Activated CD4-positive, alpha-beta T cell treated with anti-CD3 and anti-CD28 coated beads, Interleukin-2, amount 50 U/mL, for 48 hours (primary cell): ENCODE measurements at regions not wholly inside any gene's neighbourhood (a gene's known extent, or its start where the extent isn't known, plus 50 kb on each side); places are given as distances from the start of the nearest gene placed in this dataset.

Experiments used
- DNase-seq, 2 experiments: peaks; one replicate each; pipeline ENCODE4 v3.0.0-alpha.2; 2020

GRCh38 chr5:114179134-114179533, 182.7 kb upstream of the KCNN2 start:
- no peak for DNase-seq

- DNase-seq: no peak
These were observed 177.9 kb upstream of the KCNN2 start for GRCh38 chr5:114184006-114184405.

GRCh38 chr5:114185274-114185673, 176.6 kb upstream of the KCNN2 start:
- DNase-seq: no peak

- DNase-seq: no peak
These were observed 170.4 kb upstream of the KCNN2 start for GRCh38 chr5:114191441-114191840.

- DNase-seq: no peak
These were observed 169.8 kb upstream of the KCNN2 start for GRCh38 chr5:114192108-114192507.

GRCh38 chr5:114201332-114201731, 160.5 kb upstream of the KCNN2 start:
- DNase-seq: no peak

- no peak for DNase-seq
These were observed 156.9 kb upstream of the KCNN2 start for GRCh38 chr5:114204923-114205322.

- DNase-seq: no peak
These were observed 155.2 kb upstream of the KCNN2 start for GRCh38 chr5:114206640-114207039.

- DNase-seq: no peak
These were observed 154.3 kb upstream of the KCNN2 start for GRCh38 chr5:114207615-114208014.

GRCh38 chr5:114208120-114208519, 153.8 kb upstream of the KCNN2 start:
- DNase-seq: no peak

GRCh38 chr5:114208588-114208987, 153.3 kb upstream of the KCNN2 start:
- DNase-seq: no peak

- no peak for DNase-seq
These were observed 151.2 kb upstream of the KCNN2 start for GRCh38 chr5:114210662-114211061.

GRCh38 chr5:114221807-114222206, 140.1 kb upstream of the KCNN2 start:
- no peak for DNase-seq

- DNase-seq: no peak
These were observed 138.0 kb upstream of the KCNN2 start for GRCh38 chr5:114223866-114224265.

- DNase-seq: no peak
These were observed 124.1 kb upstream of the KCNN2 start for GRCh38 chr5:114237766-114238165.

GRCh38 chr5:114238771-114239313, 123.0 kb upstream of the KCNN2 start:
- no peak for DNase-seq

- DNase-seq: no peak
These were observed 118.4 kb upstream of the KCNN2 start for GRCh38 chr5:114243281-114243971.

- DNase-seq: no peak
These were observed 117.9 kb upstream of the KCNN2 start for GRCh38 chr5:114243972-114244317.

GRCh38 chr5:114249823-114250222, 112.0 kb upstream of the KCNN2 start:
- DNase-seq: no peak

GRCh38 chr5:114250536-114250935, 111.3 kb upstream of the KCNN2 start:
- DNase-seq: no peak

GRCh38 chr5:114252226-114252625, 109.6 kb upstream of the KCNN2 start:
- DNase-seq: no peak

- DNase-seq: no peak
These were observed 106.6 kb upstream of the KCNN2 start for GRCh38 chr5:114255260-114255659.

GRCh38 chr5:114261989-114262388, 99.9 kb upstream of the KCNN2 start:
- DNase-seq: no peak

- DNase-seq: no peak
These were observed 96.3 kb upstream of the KCNN2 start for GRCh38 chr5:114265432-114266060.

- DNase-seq: no peak
These were observed 95.5 kb upstream of the KCNN2 start for GRCh38 chr5:114266374-114266773.
